MM.1S (cell line): ENCODE measurements at regions not wholly inside any gene's neighbourhood (a gene's known extent, or its start where the extent isn't known, plus 50 kb on each side); places are given as distances from the start of the nearest gene placed in this dataset.

Experiments
- DNase-seq: peaks from one replicate; pipeline ENCODE4 v3.0.0-alpha.2; 2015
- H2AFZ ChIP-seq: fragments of 300-600 bp; sonication (generic); 2 replicates; pipeline ENCODE4 v1.6.0; 2016; ENCODE audit warnings: antibody characterized with exemption, low read length
- H3F3A ChIP-seq: fragments of 300-600 bp; sonication (generic); 2 replicates; pipeline ENCODE4 v1.6.1; 2016; ENCODE audit warnings: mild to moderate bottlenecking, antibody characterized with exemption, low read length, moderate library complexity, mixed read lengths; ENCODE audit not compliant: insufficient read depth
- H3K27ac ChIP-seq: fragments of 300-600 bp; sonication (generic); 2 replicates; pipeline ENCODE4 v1.5.1; 2016; ENCODE audit warnings: mild to moderate bottlenecking, low read length
- H3K27me3 ChIP-seq: fragments of 300-600 bp; sonication (generic); replicated peaks from 2 replicates; pipeline ENCODE4 v1.6.0; 2016; ENCODE audit warnings: low read length; ENCODE audit not compliant: insufficient read depth
- H3K36me3 ChIP-seq: fragments of 300-600 bp; sonication (generic); replicated peaks from 2 replicates; pipeline ENCODE4 v1.6.1; 2016; ENCODE audit warnings: mild to moderate bottlenecking, low read length, mixed read lengths; ENCODE audit not compliant: insufficient read depth
- H3K4me1 ChIP-seq: fragments of 300-600 bp; sonication (generic); 2 replicates; pipeline ENCODE4 v1.6.1; 2016; ENCODE audit warnings: low read length, mixed read lengths
- H3K4me2 ChIP-seq: fragments of 300-600 bp; sonication (generic); 2 replicates; pipeline ENCODE4 v1.6.0; 2016; ENCODE audit warnings: low read depth, low read length
- H3K4me3 ChIP-seq: fragments of 300-600 bp; sonication (generic); 2 replicates; pipeline ENCODE4 v1.5.1; 2016; ENCODE audit warnings: low read length, mixed read lengths
- H3K79me2 ChIP-seq: fragments of 300-600 bp; sonication (generic); 2 replicates; pipeline ENCODE4 v1.6.1; 2016; ENCODE audit warnings: mixed run types, low read length, mixed read lengths
- H3K9ac ChIP-seq: fragments of 300-600 bp; sonication (generic); 2 replicates; pipeline ENCODE4 v1.6.1; 2016; ENCODE audit warnings: low read length, mixed read lengths
- H3K9me2 ChIP-seq: fragments of 300-600 bp; sonication (generic); replicated peaks from 2 replicates; pipeline ENCODE4 v1.6.1; 2016; ENCODE audit warnings: mild to moderate bottlenecking, low read length, mixed read lengths; ENCODE audit not compliant: insufficient read depth
- H3K9me3 ChIP-seq: fragments of 300-600 bp; sonication (generic); replicated peaks from 2 replicates; pipeline ENCODE4 v1.6.1; 2016; ENCODE audit warnings: mild to moderate bottlenecking, low read length, mixed read lengths; ENCODE audit not compliant: insufficient read depth
- H4K20me1 ChIP-seq: fragments of 300-600 bp; sonication (generic); 2 replicates; pipeline ENCODE4 v1.6.1; 2016; ENCODE audit warnings: mild to moderate bottlenecking, low read length, moderate library complexity, mixed read lengths; ENCODE audit not compliant: insufficient read depth
- CTCF ChIP-seq: fragments of 300-600 bp; sonication (generic); IDR thresholded peaks from 2 replicates; pipeline ENCODE4 v1.5.1; 2016; ENCODE audit warnings: antibody characterized with exemption, low read length, mixed read lengths
- EZH2 ChIP-seq: fragments of 300-600 bp; sonication (generic); optimal IDR thresholded peaks from 2 replicates; pipeline ENCODE3; 2017; ENCODE audit warnings: low read depth, mild to moderate bottlenecking, antibody characterized with exemption, low read length, mixed read lengths
- EZH2phosphoT487 ChIP-seq: fragments of 300-600 bp; sonication (generic); IDR thresholded peaks from 2 replicates; pipeline ENCODE4 v1.6.1; 2018; ENCODE audit warnings: antibody characterized with exemption, low read length

DNA sequence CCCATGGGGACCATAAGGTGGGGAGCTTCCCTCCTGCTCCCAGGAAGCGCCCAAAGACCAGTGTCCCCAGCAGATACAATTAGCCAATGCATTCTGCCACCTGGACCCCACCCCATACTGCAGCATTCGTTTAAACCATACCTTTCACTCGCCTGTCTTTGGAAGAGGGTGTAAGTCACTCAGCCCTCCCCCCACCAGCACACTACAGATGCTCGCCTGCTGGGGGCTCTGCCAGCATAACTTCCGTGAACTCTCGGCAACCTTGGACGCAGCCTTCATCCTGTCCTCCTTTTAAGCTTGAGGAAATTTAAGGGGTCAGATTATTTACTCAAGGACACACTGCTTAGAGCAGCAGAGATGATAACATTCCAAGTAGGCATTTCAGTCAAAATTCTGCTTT is 94.4 kb upstream of the NAA20 start:
- H3K79me2 ChIP-seq, result no peaks in the 10 kb centered on the region
- no peaks in the 10 kb centered on the region for H3K36me3 ChIP-seq
- no peak overlapping the region for H3K4me3 ChIP-seq
- H2AFZ ChIP-seq, result no peak overlapping the region
- H3K27me3 ChIP-seq, result no peaks in the 10 kb centered on the region
- H3K4me2 ChIP-seq, result no peak overlapping the region
- H3K4me1 ChIP-seq, result no peaks in the 10 kb centered on the region
- H4K20me1 ChIP-seq, result no peaks in the 10 kb centered on the region
- no peaks in the 10 kb centered on the region for H3K9me3 ChIP-seq
- TF ChIP-seq EZH2phosphoT487 (no peak), EZH2 (no peak), CTCF (no peak)
- no peak overlapping the region for H3K27ac ChIP-seq
- H3K9ac ChIP-seq, result no peak overlapping the region
- no peaks in the 10 kb centered on the region for H3K9me2 ChIP-seq
- no peaks in the 10 kb centered on the region for H3F3A ChIP-seq
- no peak for DNase-seq

DNA sequence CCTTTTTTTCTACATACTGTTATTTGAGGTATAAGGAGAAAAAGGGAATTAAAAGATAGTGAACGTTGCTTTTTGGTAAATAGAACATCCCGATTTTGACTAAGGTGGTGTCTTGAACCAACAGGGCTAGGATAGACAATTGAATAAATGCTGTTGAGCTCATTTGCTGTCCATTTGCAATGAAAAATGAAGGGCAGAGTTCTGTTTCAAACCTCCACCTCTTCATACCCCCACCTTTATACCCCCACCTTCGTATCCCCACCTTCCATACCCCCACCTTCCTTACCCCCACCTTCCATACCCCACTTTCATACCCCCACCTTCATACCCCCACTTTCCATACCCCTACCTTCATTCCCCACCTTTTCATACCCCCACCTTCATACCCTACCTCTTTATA is 93.4 kb upstream of the NAA20 start:
- H3K4me1 ChIP-seq, result no peaks in the 10 kb centered on the region
- no peak for DNase-seq
- H3K27me3 ChIP-seq, result no peaks in the 10 kb centered on the region
- H3K4me3 ChIP-seq, result no peak overlapping the region
- H3K79me2 ChIP-seq, result no peaks in the 10 kb centered on the region
- H3K4me2 ChIP-seq, result no peak overlapping the region
- no peak overlapping the region for H3K27ac ChIP-seq
- H2AFZ ChIP-seq, result no peak overlapping the region
- no peak for TF ChIP-seq EZH2
- TF ChIP-seq EZH2phosphoT487, result no peak
- no peak for TF ChIP-seq CTCF
- no peaks in the 10 kb centered on the region for H3K9me3 ChIP-seq
- no peak overlapping the region for H3K9ac ChIP-seq
- H4K20me1 ChIP-seq, result no peaks in the 10 kb centered on the region
- H3K9me2 ChIP-seq, result no peaks in the 10 kb centered on the region
- no peaks in the 10 kb centered on the region for H3K36me3 ChIP-seq
- H3F3A ChIP-seq, result no peaks in the 10 kb centered on the region

- H2AFZ ChIP-seq, result no peak overlapping the region
- DNase-seq, result no peak
- no peaks in the 10 kb centered on the region for H3K9me3 ChIP-seq
- no peaks in the 10 kb centered on the region for H3K79me2 ChIP-seq
- H3K4me3 ChIP-seq, result no peak overlapping the region
- no peaks in the 10 kb centered on the region for H4K20me1 ChIP-seq
- H3K4me2 ChIP-seq, result no peak overlapping the region
- no peaks in the 10 kb centered on the region for H3K36me3 ChIP-seq
- no peaks in the 10 kb centered on the region for H3K27me3 ChIP-seq
- no peak overlapping the region for H3K27ac ChIP-seq
- no peaks in the 10 kb centered on the region for H3K4me1 ChIP-seq
- H3K9ac ChIP-seq, result no peak overlapping the region
- no peaks in the 10 kb centered on the region for H3K9me2 ChIP-seq
- H3F3A ChIP-seq, result no peaks in the 10 kb centered on the region
- no peak for TF ChIP-seq EZH2
- TF ChIP-seq CTCF, result no peak
- no peak for TF ChIP-seq EZH2phosphoT487
Measured at GRCh38 chr20:19924255-19924654, 92.9 kb upstream of the NAA20 start.

DNA sequence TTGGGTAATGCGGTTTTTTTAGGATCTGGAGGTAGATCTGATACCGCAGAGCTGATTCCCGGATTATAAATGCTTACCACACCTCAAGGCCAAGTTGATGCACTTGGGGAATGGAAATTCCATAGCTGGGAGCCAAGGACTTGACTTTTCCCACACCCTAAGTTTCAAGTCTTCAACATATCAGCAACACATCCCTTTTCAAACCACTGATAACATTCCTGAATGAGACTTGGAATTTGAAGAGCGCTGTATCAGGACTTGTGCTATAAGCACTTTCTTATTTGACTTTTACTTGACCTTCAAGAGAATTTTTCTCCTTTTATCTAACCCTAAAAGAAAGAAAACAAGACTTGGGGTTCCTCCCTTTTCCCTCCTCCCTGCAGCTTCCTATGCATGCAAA is 90.6 kb upstream of the NAA20 start:
- H3K9me3 ChIP-seq, result no peaks in the 10 kb centered on the region
- H3K36me3 ChIP-seq, result no peaks in the 10 kb centered on the region
- H3K4me3 ChIP-seq, result no peak overlapping the region
- no peaks in the 10 kb centered on the region for H3K79me2 ChIP-seq
- no peak overlapping the region for H3K9ac ChIP-seq
- H3K27me3 ChIP-seq, result no peaks in the 10 kb centered on the region
- no peak for DNase-seq
- no peak for TF ChIP-seq EZH2
- TF ChIP-seq CTCF, result no peak
- TF ChIP-seq EZH2phosphoT487, result no peak
- H4K20me1 ChIP-seq, result no peaks in the 10 kb centered on the region
- H3K9me2 ChIP-seq, result no peaks in the 10 kb centered on the region
- H3K4me1 ChIP-seq, result no peaks in the 10 kb centered on the region
- H3K4me2 ChIP-seq, result no peak overlapping the region
- H3K27ac ChIP-seq, result no peak overlapping the region
- H3F3A ChIP-seq, result no peaks in the 10 kb centered on the region
- no peak overlapping the region for H2AFZ ChIP-seq
